ENCODE measurements at regions not wholly inside any gene's neighbourhood (a gene's known extent, or its start where the extent isn't known, plus 50 kb on each side); places are given as distances from the start of the nearest gene placed in this dataset.
A peak's percentile ranks its signal among the peaks of the same experiment; 100 is the strongest.
"Not testable (repeated sequence)": the region's sequence is repeated elsewhere in the genome, so short reads cannot be mapped to it uniquely, and the experiment has no call there.

- DNase-seq = peak; percentile 17
Measured at GRCh38 chr21:10270211-10270610, 251.2 kb upstream of the TPTE start.

- DNase-seq = not testable (repeated sequence)
Measured at GRCh38 chr21:10271666-10272207, 249.6 kb upstream of the TPTE start.

GRCh38 chr21:10272216-10272615 is 249.2 kb upstream of the TPTE start:
- DNase-seq = peak; percentile 18

GRCh38 chr21:10273196-10273595 is 248.2 kb upstream of the TPTE start:
- DNase-seq = no peak

GRCh38 chr21:10273794-10274338 is 247.5 kb upstream of the TPTE start:
- not testable (repeated sequence) for DNase-seq

Measured in right hindlimb (tissue), 1 donor.